DOHH2 (cell line): ENCODE measurements at regions not wholly inside any gene's neighbourhood (a gene's known extent, or its start where the extent isn't known, plus 50 kb on each side); places are given as distances from the start of the nearest gene placed in this dataset.

Experiments
- H3F3A ChIP-seq: fragments of 200-600 bp; sonication (generic), shearing (Covaris generic); 2 replicates; pipeline ENCODE4 v1.6.0; 2016; ENCODE audit warnings: antibody characterized with exemption, mild to moderate bottlenecking; ENCODE audit not compliant: control insufficient read depth, insufficient read depth
- H3K27ac ChIP-seq: fragments of 200-600 bp; sonication (generic); 2 replicates; pipeline ENCODE4 v1.5.1; 2014; ENCODE audit warnings: low read depth, mild to moderate bottlenecking, low read length, moderate library complexity
- H3K27me3 ChIP-seq: fragments of 200-600 bp; sonication (generic); 2 replicates; pipeline ENCODE4 v1.6.1; 2014; ENCODE audit warnings: mild to moderate bottlenecking, low read length, mixed read lengths; ENCODE audit not compliant: control insufficient read depth
- H3K36me3 ChIP-seq: fragments of 200-600 bp; sonication (generic); 2 replicates; pipeline ENCODE4 v1.6.1; 2014; ENCODE audit warnings: mild to moderate bottlenecking, low read length, moderate library complexity, mixed read lengths; ENCODE audit not compliant: control insufficient read depth
- H3K4me1 ChIP-seq: fragments of 200-600 bp; sonication (generic); 2 replicates; pipeline ENCODE4 v1.6.1; 2014; ENCODE audit warnings: mild to moderate bottlenecking, low read length, mixed read lengths; ENCODE audit not compliant: control insufficient read depth
- H3K4me2 ChIP-seq: fragments of 200-600 bp; sonication (generic); 2 replicates; pipeline ENCODE4 v1.6.0; 2014; ENCODE audit warnings: mild to moderate bottlenecking, low read length, moderate library complexity
- H3K4me3 ChIP-seq: fragments of 200-600 bp; sonication (generic); 2 replicates; pipeline ENCODE4 v1.5.1; 2014; ENCODE audit warnings: mild to moderate bottlenecking, low read length, mixed read lengths
- H3K79me2 ChIP-seq: fragments of 200-600 bp; sonication (generic); 2 replicates; pipeline ENCODE4 v1.6.1; 2014; ENCODE audit warnings: mild to moderate bottlenecking, low read length, mixed read lengths; ENCODE audit not compliant: control insufficient read depth
- H3K9me2 ChIP-seq: fragments of 200-600 bp; sonication (generic); replicated peaks from 2 replicates; pipeline ENCODE4 v1.6.1; 2014; ENCODE audit warnings: mild to moderate bottlenecking, low read length, mixed read lengths; ENCODE audit not compliant: control insufficient read depth
- H3K9me3 ChIP-seq: fragments of 200-600 bp; sonication (generic); 2 replicates; pipeline ENCODE4 v1.6.1; 2014; ENCODE audit warnings: antibody characterized with exemption, low read length, mixed read lengths; ENCODE audit not compliant: control insufficient read depth, insufficient read depth
- H4K20me1 ChIP-seq: fragments of 200-600 bp; sonication (generic); 2 replicates; pipeline ENCODE4 v1.6.0; 2014; ENCODE audit warnings: low read depth, mild to moderate bottlenecking, antibody characterized with exemption, low read length, moderate library complexity; ENCODE audit not compliant: control insufficient read depth, insufficient read depth
- EZH2phosphoT487 ChIP-seq: fragments of 200-600 bp; sonication (generic); IDR thresholded peaks from 2 replicates; pipeline ENCODE4 v1.6.1; 2017; ENCODE audit warnings: borderline replicate concordance, mild to moderate bottlenecking, antibody characterized with exemption, low read length, moderate library complexity, mixed read lengths
- TF ChIP-seq, protein P1 (sequence below): fragments of 200-600 bp; sonication (generic); IDR thresholded peaks from one replicate; pipeline ENCODE4 v1.5.1; 2014; ENCODE audit warnings: antibody characterized with exemption, mild to moderate bottlenecking, low read depth, low read length; ENCODE audit not compliant: poor library complexity, severe bottlenecking

DNA sequence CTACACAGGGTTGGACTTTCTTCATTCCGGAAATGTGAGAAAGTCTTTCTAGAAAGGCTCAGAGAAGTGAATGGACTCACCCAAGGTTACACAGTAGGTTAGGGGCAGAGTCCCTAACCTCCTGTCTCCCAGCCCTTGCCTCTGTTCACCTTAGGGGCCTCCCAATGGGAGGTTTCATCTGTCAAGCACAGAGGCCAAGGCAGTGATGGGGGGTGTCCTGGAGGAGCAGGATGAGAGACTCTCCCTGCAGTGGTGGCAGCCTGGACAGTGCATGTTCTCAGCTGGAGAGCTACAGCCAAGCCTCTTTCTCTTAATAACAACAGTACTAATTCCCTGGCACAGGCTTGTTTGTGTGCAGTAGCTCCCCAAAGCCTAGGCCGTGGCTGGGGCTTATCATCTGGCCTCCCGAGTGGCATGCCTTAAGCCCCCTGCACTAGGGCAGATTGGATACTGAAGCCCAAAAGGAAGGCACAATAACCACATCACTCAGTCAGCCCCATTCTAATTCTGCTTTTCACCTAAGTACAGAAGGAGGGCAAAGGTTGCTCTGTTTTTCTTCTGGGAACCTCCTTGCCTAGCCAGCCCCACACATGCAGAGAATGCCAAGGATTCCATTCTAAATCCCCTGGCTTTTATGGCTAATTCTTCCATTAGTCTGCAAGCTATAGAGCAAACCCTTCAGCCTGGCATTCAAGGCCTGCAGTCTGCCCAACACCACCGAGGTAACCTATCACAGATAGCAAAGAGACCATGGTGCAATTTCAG lies 50.2 kb upstream of the XPA start:
- no peaks in the 10 kb centered on the region for H3K79me2 ChIP-seq
- no peak overlapping the region for H3K4me2 ChIP-seq
- TF ChIP-seq EZH2phosphoT487: no peak
- TF ChIP-seq, protein P1, sequence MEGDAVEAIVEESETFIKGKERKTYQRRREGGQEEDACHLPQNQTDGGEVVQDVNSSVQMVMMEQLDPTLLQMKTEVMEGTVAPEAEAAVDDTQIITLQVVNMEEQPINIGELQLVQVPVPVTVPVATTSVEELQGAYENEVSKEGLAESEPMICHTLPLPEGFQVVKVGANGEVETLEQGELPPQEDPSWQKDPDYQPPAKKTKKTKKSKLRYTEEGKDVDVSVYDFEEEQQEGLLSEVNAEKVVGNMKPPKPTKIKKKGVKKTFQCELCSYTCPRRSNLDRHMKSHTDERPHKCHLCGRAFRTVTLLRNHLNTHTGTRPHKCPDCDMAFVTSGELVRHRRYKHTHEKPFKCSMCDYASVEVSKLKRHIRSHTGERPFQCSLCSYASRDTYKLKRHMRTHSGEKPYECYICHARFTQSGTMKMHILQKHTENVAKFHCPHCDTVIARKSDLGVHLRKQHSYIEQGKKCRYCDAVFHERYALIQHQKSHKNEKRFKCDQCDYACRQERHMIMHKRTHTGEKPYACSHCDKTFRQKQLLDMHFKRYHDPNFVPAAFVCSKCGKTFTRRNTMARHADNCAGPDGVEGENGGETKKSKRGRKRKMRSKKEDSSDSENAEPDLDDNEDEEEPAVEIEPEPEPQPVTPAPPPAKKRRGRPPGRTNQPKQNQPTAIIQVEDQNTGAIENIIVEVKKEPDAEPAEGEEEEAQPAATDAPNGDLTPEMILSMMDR: no peak
- no peaks in the 10 kb centered on the region for H3K4me1 ChIP-seq
- no peaks in the 10 kb centered on the region for H3K36me3 ChIP-seq
- H3K27ac ChIP-seq: no peak overlapping the region
- H3K9me2 ChIP-seq: no peaks in the 10 kb centered on the region
- H4K20me1 ChIP-seq: no peaks in the 10 kb centered on the region
- H3F3A ChIP-seq: no peaks in the 10 kb centered on the region
- peaks cover 47% of the 10 kb centered on the region for H3K27me3 ChIP-seq
- no peak overlapping the region for H3K4me3 ChIP-seq
- no peaks in the 10 kb centered on the region for H3K9me3 ChIP-seq

- Histone ChIP-seq H3K27me3 (peaks cover 51% of the 10 kb centered on the region), H3K79me2 (no peaks in the 10 kb centered on the region), H3K4me3 (no peak overlapping the region), H3K4me1 (no peaks in the 10 kb centered on the region), H3K9me2 (no peaks in the 10 kb centered on the region), H3K4me2 (no peak overlapping the region), H3F3A (no peaks in the 10 kb centered on the region), H3K36me3 (no peaks in the 10 kb centered on the region), H4K20me1 (no peaks in the 10 kb centered on the region), H3K27ac (no peak overlapping the region), H3K9me3 (no peaks in the 10 kb centered on the region)
- no peak for TF ChIP-seq EZH2phosphoT487
- TF ChIP-seq, protein P1: no peak
Observed at GRCh38 chr9:97748525-97748924, 51.4 kb upstream of the XPA start.

- no peak for TF ChIP-seq EZH2phosphoT487
- TF ChIP-seq, protein P1: no peak
- H3K36me3 ChIP-seq: no peaks in the 10 kb centered on the region
- no peak overlapping the region for H3K4me2 ChIP-seq
- no peaks in the 10 kb centered on the region for H4K20me1 ChIP-seq
- no peak overlapping the region for H3K4me3 ChIP-seq
- no peaks in the 10 kb centered on the region for H3F3A ChIP-seq
- H3K27ac ChIP-seq: no peak overlapping the region
- no peaks in the 10 kb centered on the region for H3K79me2 ChIP-seq
- H3K4me1 ChIP-seq: no peaks in the 10 kb centered on the region
- no peaks in the 10 kb centered on the region for H3K9me2 ChIP-seq
- H3K9me3 ChIP-seq: no peaks in the 10 kb centered on the region
- H3K27me3 ChIP-seq: peaks cover 38% of the 10 kb centered on the region
Observed at GRCh38 chr9:97749928-97750327, 52.8 kb upstream of the XPA start.
